Loucy (cell line): ENCODE measurements at regions not wholly inside any gene's neighbourhood (a gene's known extent, or its start where the extent isn't known, plus 50 kb on each side); places are given as distances from the start of the nearest gene placed in this dataset.

Experiments
- EZH2phosphoT487 ChIP-seq: fragments of 200-600 bp; IDR thresholded peaks from 2 replicates; pipeline ENCODE4 v1.6.1; 2018; ENCODE audit warnings: antibody characterized with exemption, mild to moderate bottlenecking, moderate library complexity, borderline replicate concordance
- TF ChIP-seq, protein P1 (sequence below): fragments of 200-600 bp; sonication (generic); conservative IDR thresholded peaks from 2 replicates; pipeline ENCODE4 v1.5.1; 2014; ENCODE audit warnings: mild to moderate bottlenecking, antibody characterized with exemption, low read length

DNA sequence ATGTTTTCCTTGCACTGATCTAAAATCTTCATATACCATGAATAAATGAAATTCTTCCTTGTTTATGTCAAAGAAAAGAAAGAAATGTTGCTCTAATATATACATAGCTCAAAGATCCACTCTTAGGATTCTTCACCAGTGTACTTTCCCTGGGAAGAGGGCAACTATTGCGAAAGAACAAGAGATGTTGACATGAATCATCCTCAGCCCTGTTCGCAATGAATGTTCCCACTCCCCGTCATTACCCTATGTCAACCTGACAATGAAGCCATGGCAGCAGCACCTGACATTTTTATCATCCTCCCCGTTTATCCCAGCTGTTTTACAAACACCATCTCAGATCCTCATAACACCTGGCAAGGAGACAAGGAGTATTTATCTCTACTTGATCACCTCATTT lies 409.1 kb upstream of the GRIA1 start:
- TF ChIP-seq, protein P1, sequence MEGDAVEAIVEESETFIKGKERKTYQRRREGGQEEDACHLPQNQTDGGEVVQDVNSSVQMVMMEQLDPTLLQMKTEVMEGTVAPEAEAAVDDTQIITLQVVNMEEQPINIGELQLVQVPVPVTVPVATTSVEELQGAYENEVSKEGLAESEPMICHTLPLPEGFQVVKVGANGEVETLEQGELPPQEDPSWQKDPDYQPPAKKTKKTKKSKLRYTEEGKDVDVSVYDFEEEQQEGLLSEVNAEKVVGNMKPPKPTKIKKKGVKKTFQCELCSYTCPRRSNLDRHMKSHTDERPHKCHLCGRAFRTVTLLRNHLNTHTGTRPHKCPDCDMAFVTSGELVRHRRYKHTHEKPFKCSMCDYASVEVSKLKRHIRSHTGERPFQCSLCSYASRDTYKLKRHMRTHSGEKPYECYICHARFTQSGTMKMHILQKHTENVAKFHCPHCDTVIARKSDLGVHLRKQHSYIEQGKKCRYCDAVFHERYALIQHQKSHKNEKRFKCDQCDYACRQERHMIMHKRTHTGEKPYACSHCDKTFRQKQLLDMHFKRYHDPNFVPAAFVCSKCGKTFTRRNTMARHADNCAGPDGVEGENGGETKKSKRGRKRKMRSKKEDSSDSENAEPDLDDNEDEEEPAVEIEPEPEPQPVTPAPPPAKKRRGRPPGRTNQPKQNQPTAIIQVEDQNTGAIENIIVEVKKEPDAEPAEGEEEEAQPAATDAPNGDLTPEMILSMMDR, result no peak
- TF ChIP-seq EZH2phosphoT487, result no peak
